ENCODE measurements at regions not wholly inside any gene's neighbourhood (a gene's known extent, or its start where the extent isn't known, plus 50 kb on each side); places are given as distances from the start of the nearest gene placed in this dataset.
"Not testable (repeated sequence)": the region's sequence is repeated elsewhere in the genome, so short reads cannot be mapped to it uniquely, and the experiment has no call there.

GRCh38 chrX:19237901-19238300 is 105.8 kb upstream of the PDHA1 start:
- no peak for DNase-seq (ENCODE audit: low read depth)

DNA sequence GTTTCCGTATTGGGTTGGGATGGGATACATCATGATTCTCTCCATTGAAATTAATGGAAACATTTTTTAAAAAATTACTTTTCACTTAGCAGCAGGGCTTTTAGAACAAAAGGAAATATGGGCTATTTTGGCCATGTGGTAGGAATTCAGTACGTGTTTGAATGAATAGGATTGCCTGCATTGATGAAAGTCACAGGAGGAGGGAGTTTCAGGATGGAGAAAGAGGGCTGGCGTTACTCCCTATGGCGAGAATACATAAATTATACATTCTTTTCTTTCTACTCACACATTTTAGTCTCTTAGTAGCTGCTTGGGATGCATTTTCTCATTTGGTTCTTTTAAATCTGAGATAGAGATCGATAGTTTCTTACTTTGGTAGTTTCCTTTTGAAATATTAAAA is 100.3 kb upstream of the PDHA1 start:
- no peak for DNase-seq (ENCODE audit: low read depth)

- not testable (repeated sequence) for DNase-seq (ENCODE audit: low read depth)
These were observed 98.8 kb upstream of the PDHA1 start for GRCh38 chrX:19244921-19245320.

DNA sequence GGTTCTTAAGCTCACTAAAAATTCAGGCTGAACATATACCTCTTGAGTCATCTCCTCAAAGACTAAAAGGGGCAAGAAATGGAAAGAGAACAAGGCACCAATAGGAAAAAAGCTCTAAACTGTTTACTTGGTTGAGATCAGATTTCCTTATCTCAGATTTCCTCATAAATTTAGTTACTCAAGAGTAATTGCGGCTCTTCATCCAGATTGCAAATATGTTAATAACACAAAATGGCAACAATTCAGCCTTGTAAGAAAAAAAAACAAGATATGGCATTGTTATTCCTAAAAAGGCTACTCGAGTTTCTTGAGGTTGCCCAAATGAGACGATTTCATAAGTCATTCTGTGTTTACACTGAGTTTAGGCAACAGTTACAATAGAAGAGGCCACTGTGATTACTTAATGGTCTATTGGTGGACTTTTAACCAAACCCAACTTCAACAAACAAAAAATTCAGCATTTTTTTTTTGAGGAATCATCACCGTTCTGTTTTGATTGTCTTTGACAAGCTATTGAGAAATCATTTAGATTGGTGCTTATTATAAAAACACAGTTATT is 97.9 kb upstream of the PDHA1 start:
- no peak for DNase-seq (ENCODE audit: low read depth)

GRCh38 chrX:19256986-19257385 is 86.7 kb upstream of the PDHA1 start:
- DNase-seq (ENCODE audit: low read depth) = no peak

DNA sequence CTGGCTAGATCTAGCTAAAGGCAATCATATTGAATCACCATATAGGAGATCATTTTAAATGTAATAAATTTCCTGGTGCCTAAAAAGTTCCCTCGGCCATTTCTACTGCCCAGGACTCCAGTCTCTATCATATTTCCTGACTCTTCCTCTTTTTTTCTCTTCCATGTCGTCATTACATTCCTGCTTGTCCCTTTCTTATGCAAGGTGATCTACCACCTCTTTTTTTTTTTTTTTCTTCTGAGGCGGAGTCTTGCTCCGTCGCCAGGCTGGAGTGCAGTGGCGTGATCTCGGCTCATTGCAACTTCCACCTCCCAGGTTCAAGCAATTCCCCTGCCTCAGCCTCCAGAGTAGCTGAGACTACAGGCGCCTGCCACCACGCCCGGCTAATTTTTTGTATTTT is 82.7 kb upstream of the PDHA1 start:
- not testable (repeated sequence) for DNase-seq (ENCODE audit: low read depth)

- DNase-seq (ENCODE audit: low read depth) = no peak
These were observed 73.0 kb upstream of the PDHA1 start for GRCh38 chrX:19270727-19271126.

DNA sequence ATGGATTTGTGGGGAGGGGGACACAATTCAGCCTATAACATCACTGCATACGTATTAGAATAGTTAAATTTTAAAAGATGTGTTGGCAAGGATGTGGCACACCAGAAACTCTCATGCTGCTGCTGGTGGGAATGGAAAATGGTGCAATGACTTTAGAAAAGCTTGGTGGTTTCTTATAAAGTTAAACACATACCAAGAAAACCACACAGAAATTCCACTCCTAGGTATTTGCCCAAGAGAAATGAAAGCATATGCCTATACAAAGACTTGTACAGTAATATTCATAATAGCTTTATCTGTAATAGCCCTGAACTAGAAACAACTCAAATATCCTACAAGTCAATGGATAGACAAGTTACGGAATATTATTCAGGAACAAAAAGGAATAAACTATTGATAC is 71.3 kb upstream of the PDHA1 start:
- DNase-seq (ENCODE audit: low read depth) = no peak

GRCh38 chrX:19280636-19281035 is 63.1 kb upstream of the PDHA1 start:
- no peak for DNase-seq (ENCODE audit: low read depth)

DNA sequence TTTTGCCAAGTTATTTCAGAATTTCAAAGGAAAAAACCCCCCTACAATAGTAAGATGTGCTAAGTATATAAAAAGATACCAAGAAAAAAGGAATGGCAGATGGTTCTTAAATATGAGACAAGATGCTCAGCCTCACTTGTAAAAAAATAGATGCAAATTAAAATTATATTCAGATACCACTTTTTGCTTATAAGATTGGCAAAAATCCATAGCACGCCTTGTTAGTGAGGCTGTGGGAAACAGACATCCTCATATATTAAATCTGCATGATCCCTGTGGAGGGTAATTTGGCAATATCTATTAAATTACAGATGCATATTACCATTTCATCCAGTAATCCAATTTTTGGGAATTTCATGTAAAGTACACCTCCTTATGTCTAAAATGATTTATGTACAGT is 62.5 kb upstream of the PDHA1 start:
- DNase-seq (ENCODE audit: low read depth) = no peak

GRCh38 chrX:19283597-19284339 is 60.0 kb upstream of the PDHA1 start:
- DNase-seq (ENCODE audit: low read depth) = no peak

DNA sequence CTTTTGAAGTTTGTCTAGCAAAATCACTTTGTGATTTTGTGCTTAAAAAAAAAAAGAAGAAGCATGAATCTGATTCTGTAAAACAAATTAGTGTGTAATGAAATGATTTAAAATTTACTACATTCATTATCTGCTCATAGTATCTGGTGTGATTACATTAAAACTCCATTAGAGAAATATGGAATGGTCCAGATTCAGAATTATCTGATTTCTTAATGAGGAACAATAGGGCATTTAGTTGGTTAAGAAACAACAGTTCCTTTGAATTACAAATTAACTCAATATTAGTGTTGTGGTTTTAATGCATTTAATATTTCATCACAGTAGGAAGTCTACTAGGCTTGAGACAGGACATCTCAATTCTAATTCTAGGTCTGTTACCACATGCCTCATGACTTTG is 57.9 kb upstream of the PDHA1 start:
- DNase-seq (ENCODE audit: low read depth) = no peak

- no peak for DNase-seq (ENCODE audit: low read depth)
These were observed 52.6 kb upstream of the PDHA1 start for GRCh38 chrX:19291086-19291485.

GRCh38 chrX:19293606-19294325 is 50.0 kb upstream of the PDHA1 start:
- DNase-seq (ENCODE audit: low read depth) = no peak
